Spleen (tissue), 11 donors: ENCODE measurements at regions not wholly inside any gene's neighbourhood (a gene's known extent, or its start where the extent isn't known, plus 50 kb on each side); places are given as distances from the start of the nearest gene placed in this dataset.
"Not testable (repeated sequence)": the region's sequence is repeated elsewhere in the genome, so short reads cannot be mapped to it uniquely, and the experiment has no call there.

Source experiments
- DNase-seq: peaks from one replicate; pipeline ENCODE4 v3.0.0-alpha.2; 2020
- H3K27ac ChIP-seq, 8 donors: fragments of 200-600 bp; sonication (generic) in 7 of 8; 1 replicate in 4 of 8; 2 replicates in 4 of 8; pipeline versions ENCODE4 v1.5.0 to v1.8.0; 2016 to 2021; ENCODE audit warnings: inconsistent platforms in 4 of 8, mild to moderate bottlenecking in 4 of 8, moderate library complexity in 1 of 8
- H3K27me3 ChIP-seq, 7 donors: fragments of 200-600 bp; sonication (generic) in 6 of 7; replicated peaks in 1 of 7; 1 replicate in 4 of 7; 2 replicates in 3 of 7; pipeline versions ENCODE4 v1.5.0 to v1.8.0; 2016 to 2021; ENCODE audit warnings: inconsistent platforms in 3 of 7, mild to moderate bottlenecking in 1 of 7
- H3K36me3 ChIP-seq, 6 donors: fragments of 200-600 bp; sonication (generic) in 5 of 6; 1 replicate in 4 of 6; 2 replicates in 2 of 6; pipeline versions ENCODE4 v1.5.0 to v1.8.0; 2016 to 2021; ENCODE audit warnings: inconsistent platforms in 2 of 6
- H3K4me1 ChIP-seq, 6 donors: fragments of 200-600 bp; sonication (generic) in 5 of 6; 1 replicate in 3 of 6; 2 replicates in 3 of 6; pipeline versions ENCODE4 v1.5.0 to v1.8.0; 2016 to 2021; ENCODE audit warnings: inconsistent platforms in 3 of 6
- H3K4me3 ChIP-seq, 8 donors: fragments of 200-600 bp; sonication (generic) in 7 of 8; 1 replicate in 4 of 8; 2 replicates in 4 of 8; pipeline versions ENCODE4 v1.5.0 to v1.8.0; 2016 to 2021; ENCODE audit warnings: inconsistent platforms in 4 of 8, mild to moderate bottlenecking in 4 of 8, moderate library complexity in 2 of 8
- H3K9me3 ChIP-seq, 8 donors: fragments of 200-600 bp; sonication (generic) in 7 of 8; 1 replicate in 4 of 8; 2 replicates in 4 of 8; pipeline versions ENCODE4 v1.5.0 to v1.8.0; 2016 to 2021; ENCODE audit warnings: inconsistent platforms in 4 of 8
- POLR2A ChIP-seq, 3 donors: fragments of 450-650 bp; IDR thresholded peaks; one replicate each; pipeline ENCODE4 v1.5.1; 2017; ENCODE audit warnings: antibody characterized with exemption in 3 of 3, mild to moderate bottlenecking in 1 of 3
- POLR2AphosphoS5 ChIP-seq, 3 donors: sonication (generic); formaldehyde crosslinking; IDR thresholded peaks; one replicate each; pipeline ENCODE4 v1.5.1; 2017; ENCODE audit warnings: antibody characterized with exemption in 3 of 3
- WGBS, 5 donors: extraction: QIAGEN DNeasy Blood & Tissue Kit in 3 of 5; methylation state at CpG; one replicate each; pipeline versions ENCODE4 v1.1.5 to v1.1.7; 2013 to 2018; 5-methylcytosine and 5-hydroxymethylcytosine counted together
- intact Hi-C: fragments of 100-400 bp; cut with DNase I; formaldehyde crosslinking; loops from one replicate; pipeline ENCODE4 v1.15.0; 2023; ENCODE audit warnings: low total_unique reads
- TF ChIP-seq, protein P1 (sequence below), 11 experiments: fragments of 200-600 bp in 7 of 11; fragments of 450-650 bp in 4 of 11; sonication (generic) in 4 of 11; IDR thresholded peaks in 8 of 11; conservative IDR thresholded peaks in 3 of 11; 1 replicate in 7 of 11; 2 replicates in 4 of 11; pipeline versions ENCODE4 v1.4.0 to v1.8.0; 2016 to 2021; ENCODE audit warnings: antibody characterized with exemption in 11 of 11, inconsistent platforms in 4 of 11, mild to moderate bottlenecking in 1 of 11
- donor health status: healthy with polysubstance abuse.
- donor health status: DM: no; HTN: no; CAD: no; lungs with moderate emphysema.
- donor health status: DM: no; HTN: no; CAD: no.
- donor health status: Bipolar disorder and iron deficiency.
- donor health status: healthy.
- donor health status: DM: no; HTN: no; CAD: no.
- donor health status: DM: yes; HTN: yes; CAD: no.

DNA sequence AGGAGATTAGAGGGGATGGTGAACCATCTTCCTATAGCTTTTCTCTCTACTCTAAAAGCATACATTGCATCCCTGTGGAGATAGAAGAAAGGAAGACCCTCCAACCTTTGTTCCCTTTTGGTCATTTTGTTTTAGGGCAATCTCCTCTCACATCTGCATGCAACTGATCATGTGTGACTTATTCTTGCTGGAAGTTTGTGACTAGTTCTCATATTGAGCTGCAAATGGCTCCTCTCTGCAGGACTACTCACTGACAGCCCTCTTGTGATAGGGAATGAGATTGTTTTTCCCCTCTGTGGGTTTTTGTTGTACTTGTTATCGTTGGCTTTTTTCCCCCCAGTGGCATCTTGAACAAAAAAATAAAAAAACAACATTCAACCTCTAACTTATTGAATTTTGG, 416.0 kb upstream of the CNTNAP5 start:
- H3K36me3 ChIP-seq: no peaks in the 10 kb centered on the region
- DNase-seq: no peak
- WGBS, 5 donors: 45 to 68% (median 65%) methylated on average over 1 of the region's 1 CpG

DNA sequence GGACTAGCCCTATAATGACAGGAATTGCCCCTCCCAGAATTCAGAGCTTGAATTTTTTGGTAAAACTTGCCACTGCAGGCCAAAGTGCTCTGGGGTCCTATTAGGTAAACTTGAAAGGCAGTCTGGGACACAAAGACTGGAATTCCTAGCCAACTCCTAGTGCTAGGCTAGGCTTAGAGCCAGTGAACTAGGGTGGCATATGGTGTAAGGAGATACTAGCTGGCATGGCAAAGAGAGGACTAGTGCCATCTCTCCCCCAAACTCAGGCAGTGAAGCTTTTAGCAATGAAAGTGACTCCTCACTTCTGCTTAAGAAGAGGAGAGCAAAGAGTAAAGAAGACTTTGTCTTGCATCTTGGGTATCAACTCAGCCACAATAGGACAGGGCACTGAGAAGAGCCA, 410.5 kb upstream of the CNTNAP5 start:
- Histone ChIP-seq H3K27me3 (no peaks in the 10 kb centered on the region), H3K27ac (no peak overlapping the region), H3K4me1 (no peaks in the 10 kb centered on the region), H3K36me3 (no peaks in the 10 kb centered on the region), H3K9me3 (peaks cover 0 to 85% (median 51%) of the 10 kb centered on the region in 8 donors), H3K4me3 (no peak overlapping the region)
- TF ChIP-seq POLR2A (IDR thresholded peaks at IDR 0.05) (no peak), POLR2AphosphoS5 (IDR thresholded peaks at IDR 0.05) (no peak)
- TF ChIP-seq, protein P1, sequence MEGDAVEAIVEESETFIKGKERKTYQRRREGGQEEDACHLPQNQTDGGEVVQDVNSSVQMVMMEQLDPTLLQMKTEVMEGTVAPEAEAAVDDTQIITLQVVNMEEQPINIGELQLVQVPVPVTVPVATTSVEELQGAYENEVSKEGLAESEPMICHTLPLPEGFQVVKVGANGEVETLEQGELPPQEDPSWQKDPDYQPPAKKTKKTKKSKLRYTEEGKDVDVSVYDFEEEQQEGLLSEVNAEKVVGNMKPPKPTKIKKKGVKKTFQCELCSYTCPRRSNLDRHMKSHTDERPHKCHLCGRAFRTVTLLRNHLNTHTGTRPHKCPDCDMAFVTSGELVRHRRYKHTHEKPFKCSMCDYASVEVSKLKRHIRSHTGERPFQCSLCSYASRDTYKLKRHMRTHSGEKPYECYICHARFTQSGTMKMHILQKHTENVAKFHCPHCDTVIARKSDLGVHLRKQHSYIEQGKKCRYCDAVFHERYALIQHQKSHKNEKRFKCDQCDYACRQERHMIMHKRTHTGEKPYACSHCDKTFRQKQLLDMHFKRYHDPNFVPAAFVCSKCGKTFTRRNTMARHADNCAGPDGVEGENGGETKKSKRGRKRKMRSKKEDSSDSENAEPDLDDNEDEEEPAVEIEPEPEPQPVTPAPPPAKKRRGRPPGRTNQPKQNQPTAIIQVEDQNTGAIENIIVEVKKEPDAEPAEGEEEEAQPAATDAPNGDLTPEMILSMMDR (IDR thresholded peaks at IDR 0.05 in 8 of 11, conservative IDR thresholded peaks at IDR 0.05 in 3 of 11): no peak
- no peak for DNase-seq
- intact Hi-C loops: no loop called here

More for the DNA sequence above, 416.0 kb upstream of the CNTNAP5 start:
- intact Hi-C loops: no loop called here
- no peak for TF ChIP-seq POLR2A (IDR thresholded peaks at IDR 0.05)
- TF ChIP-seq, protein P1 (IDR thresholded peaks at IDR 0.05 in 8 of 11, conservative IDR thresholded peaks at IDR 0.05 in 3 of 11): no peak
- no peak for TF ChIP-seq POLR2AphosphoS5 (IDR thresholded peaks at IDR 0.05)
- peaks cover 0 to 43% (median 23%) of the 10 kb centered on the region in 8 donors for H3K9me3 ChIP-seq
- no peaks in the 10 kb centered on the region for H3K4me1 ChIP-seq
- H3K27me3 ChIP-seq: no peaks in the 10 kb centered on the region
- no peak overlapping the region for H3K27ac ChIP-seq
- no peak overlapping the region for H3K4me3 ChIP-seq

DNA sequence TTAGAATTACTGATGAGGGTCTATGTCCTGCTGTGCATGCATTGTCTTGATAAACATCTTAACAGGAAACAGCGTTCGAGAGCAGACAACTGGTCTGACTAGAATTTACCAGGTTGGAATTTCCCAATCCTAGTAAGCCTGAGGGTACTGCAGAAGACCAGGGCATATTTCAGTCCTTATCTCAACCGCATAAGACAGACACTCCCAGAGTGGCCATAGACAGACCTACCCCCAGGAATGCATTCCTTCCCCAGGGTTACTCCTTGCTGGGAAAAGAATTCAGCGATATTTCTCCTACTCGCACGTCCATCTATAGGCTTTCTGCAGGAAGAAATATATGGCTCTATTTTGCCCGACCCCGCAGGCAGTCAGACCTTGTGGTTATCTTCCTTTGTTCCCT, 406.4 kb upstream of the CNTNAP5 start:
- DNase-seq, intact Hi-C loops, H3K27me3 ChIP-seq, H3K4me3 ChIP-seq, H3K27ac ChIP-seq, H3K36me3 ChIP-seq, H3K4me1 ChIP-seq: not testable (repeated sequence)
- WGBS, 5 donors: 74 to 95% (median 90%) methylated on average over 8 of the region's 8 CpGs
- peaks cover 0 to 61% (median 38%) of the 10 kb centered on the region in 8 donors for H3K9me3 ChIP-seq

DNA sequence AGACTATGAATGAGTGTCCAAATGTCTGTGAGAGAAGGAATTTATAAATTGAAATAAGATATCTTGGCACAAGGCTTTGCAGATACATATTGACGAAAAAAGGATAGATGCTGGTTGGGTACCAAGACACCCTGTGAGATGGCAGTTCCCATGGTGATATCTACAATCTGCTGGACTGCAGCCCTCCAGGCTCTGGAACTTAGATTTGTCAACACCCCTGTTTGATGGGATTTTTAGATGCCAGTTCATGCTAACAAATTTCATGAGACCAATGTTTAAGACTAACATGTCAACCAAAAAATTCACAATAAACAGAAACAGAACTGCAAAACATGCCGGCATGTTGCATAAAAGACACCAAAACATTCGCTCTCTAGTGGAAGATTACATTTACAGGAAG, 400.3 kb upstream of the CNTNAP5 start:
- no peaks in the 10 kb centered on the region for H3K36me3 ChIP-seq
- DNase-seq: no peak
- H3K9me3 ChIP-seq: peaks cover 0 to 14% (median 6%) of the 10 kb centered on the region in 8 donors
- H3K27ac ChIP-seq: no peak overlapping the region
- intact Hi-C loops: no loop called here
- 87 to 94% (median 92%) methylated on average over 3 of the region's 3 CpGs for WGBS, 5 donors
- H3K4me1 ChIP-seq: no peaks in the 10 kb centered on the region
- TF ChIP-seq POLR2AphosphoS5 (IDR thresholded peaks at IDR 0.05) (no peak), POLR2A (IDR thresholded peaks at IDR 0.05) (no peak)
- H3K4me3 ChIP-seq: no peak overlapping the region
- no peaks in the 10 kb centered on the region for H3K27me3 ChIP-seq

DNA sequence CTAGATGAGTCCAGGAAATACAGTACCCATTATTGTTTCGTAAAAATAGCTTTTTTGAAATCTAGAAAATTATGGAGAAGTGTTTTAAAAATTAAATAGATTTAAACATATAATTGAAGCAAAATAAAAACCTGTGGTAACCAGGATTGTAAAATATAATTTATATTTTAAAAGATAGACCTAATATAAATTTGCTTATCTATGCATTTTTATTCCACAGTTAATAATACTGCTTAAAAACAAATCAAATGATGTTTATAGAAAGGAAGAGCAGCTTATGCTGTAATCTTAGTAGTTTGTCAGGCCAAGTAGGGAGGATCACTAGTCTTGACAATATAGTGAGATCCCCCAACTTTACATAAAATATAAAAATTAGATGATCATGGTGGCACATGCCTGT, 388.9 kb upstream of the CNTNAP5 start:
- no peak for DNase-seq
- H3K27ac ChIP-seq: no peak overlapping the region
- TF ChIP-seq POLR2AphosphoS5 (IDR thresholded peaks at IDR 0.05) (no peak), POLR2A (IDR thresholded peaks at IDR 0.05) (no peak)
- TF ChIP-seq, protein P1 (IDR thresholded peaks at IDR 0.05 in 8 of 11, conservative IDR thresholded peaks at IDR 0.05 in 3 of 11): no peak
- no peaks in the 10 kb centered on the region for H3K27me3 ChIP-seq
- intact Hi-C loops: no loop called here
- H3K4me3 ChIP-seq: no peak overlapping the region
- no peaks in the 10 kb centered on the region for H3K36me3 ChIP-seq
- WGBS, 5 donors: 40 to 90% (median 81%) methylated on average over 1 of the region's 1 CpG
- H3K4me1 ChIP-seq: no peaks in the 10 kb centered on the region
- H3K9me3 ChIP-seq: peaks cover 0 to 14% (median 0%) of the 10 kb centered on the region in 8 donors
